Glutamatergic neuron (in vitro differentiated cells): ENCODE measurements at regions not wholly inside any gene's neighbourhood (a gene's known extent, or its start where the extent isn't known, plus 50 kb on each side); places are given as distances from the start of the nearest gene placed in this dataset.

ENCODE experiments used
- DNase-seq: peaks from one replicate; pipeline ENCODE4 v3.0.0; 2022
- H3K27ac Mint-ChIP-seq: one replicate; pipeline ENCODE4 v1.8.0; 2020; ENCODE audit warnings: mild to moderate bottlenecking, mixed read lengths, inconsistent platforms; ENCODE audit not compliant: unreplicated experiment
- H3K27me3 Mint-ChIP-seq: one replicate; pipeline ENCODE4 v1.8.0; 2020; ENCODE audit warnings: mild to moderate bottlenecking, moderate library complexity, mixed read lengths, inconsistent platforms; ENCODE audit not compliant: unreplicated experiment
- H3K36me3 Mint-ChIP-seq: one replicate; pipeline ENCODE4 v1.8.0; 2020; ENCODE audit warnings: mild to moderate bottlenecking, mixed read lengths, inconsistent platforms; ENCODE audit not compliant: unreplicated experiment
- H3K4me1 Mint-ChIP-seq: one replicate; pipeline ENCODE4 v1.8.0; 2020; ENCODE audit warnings: mild to moderate bottlenecking, low read depth, mixed read lengths, inconsistent platforms; ENCODE audit not compliant: unreplicated experiment
- H3K4me3 Mint-ChIP-seq: one replicate; pipeline ENCODE4 v1.8.0; 2020; ENCODE audit warnings: mild to moderate bottlenecking, mixed read lengths, inconsistent platforms; ENCODE audit not compliant: unreplicated experiment
- H3K9me3 Mint-ChIP-seq: one replicate; pipeline ENCODE4 v1.8.0; 2020; ENCODE audit warnings: mild to moderate bottlenecking, moderate library complexity, mixed read lengths, inconsistent platforms; ENCODE audit not compliant: unreplicated experiment
- CTCF ChIP-seq: fragments of 200-600 bp; sonication (generic); IDR thresholded peaks from one replicate; pipeline ENCODE4 v1.5.0; 2021; ENCODE audit not compliant: partially characterized antibody, unreplicated experiment

GRCh38 chr10:112095731-112096130, 87.8 kb downstream of the GPAM start:
- no peak for TF ChIP-seq CTCF
- no peak overlapping the region for H3K4me3 Mint-ChIP-seq
- no peaks in the 10 kb centered on the region for H3K27me3 Mint-ChIP-seq
- no peak for DNase-seq
- no peaks in the 10 kb centered on the region for H3K36me3 Mint-ChIP-seq
- H3K4me1 Mint-ChIP-seq: no peaks in the 10 kb centered on the region
- H3K9me3 Mint-ChIP-seq: peaks cover 1% of the 10 kb centered on the region
- no peak overlapping the region for H3K27ac Mint-ChIP-seq

GRCh38 chr10:112098682-112099081, 84.9 kb downstream of the GPAM start:
- Mint-ChIP-seq H3K27me3 (peaks cover 1% of the 10 kb centered on the region), H3K4me1 (no peaks in the 10 kb centered on the region), H3K4me3 (no peak overlapping the region), H3K36me3 (peaks cover 3% of the 10 kb centered on the region), H3K9me3 (peaks cover 5% of the 10 kb centered on the region), H3K27ac (no peak overlapping the region)
- no peak for DNase-seq
- no peak for TF ChIP-seq CTCF
